ENCODE measurements at regions not wholly inside any gene's neighbourhood (a gene's known extent, or its start where the extent isn't known, plus 50 kb on each side); places are given as distances from the start of the nearest gene placed in this dataset.

DNA sequence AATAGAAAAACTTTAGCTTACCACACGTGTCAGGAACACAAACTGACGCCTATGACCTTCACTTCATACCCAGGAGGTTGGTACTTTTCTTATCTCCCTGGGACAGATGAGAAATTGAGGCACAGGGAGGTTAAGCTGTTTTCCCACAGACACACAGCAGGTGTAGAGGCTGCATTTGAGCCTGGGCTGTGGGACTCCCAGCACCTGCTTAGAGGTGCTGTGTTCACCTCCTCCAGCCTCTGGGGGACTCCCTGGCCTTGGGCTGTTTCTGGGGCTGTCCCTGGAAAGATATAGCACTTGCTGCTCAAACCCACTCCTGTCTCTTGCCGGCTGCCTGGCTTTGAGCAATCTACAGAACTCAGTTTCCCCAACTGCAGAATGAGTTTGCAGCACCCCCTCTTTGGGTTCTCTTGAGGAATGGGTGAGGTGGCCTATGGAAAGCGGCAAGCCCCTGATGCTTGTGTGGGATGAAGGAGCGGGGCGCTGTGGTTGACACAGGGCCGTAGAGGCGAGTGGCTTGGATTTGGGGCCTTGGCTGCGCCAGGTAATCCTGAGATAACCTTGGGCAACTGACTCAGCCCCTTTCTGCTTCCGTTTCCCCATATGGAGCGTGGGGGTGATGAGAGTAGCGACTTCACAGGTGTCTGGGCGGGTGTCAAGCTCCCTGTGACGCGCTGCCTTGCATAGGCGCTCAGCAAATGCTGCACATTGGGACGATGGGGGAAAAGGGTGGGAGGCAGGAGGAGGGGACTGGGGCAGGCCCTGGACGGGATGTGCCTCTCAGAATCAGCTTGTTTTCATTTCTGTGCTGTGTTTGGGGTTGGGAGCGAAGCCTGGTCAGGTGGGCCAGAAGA is 104.5 kb upstream of the CIBAR2 start:
- TF ChIP-seq, protein P1, sequence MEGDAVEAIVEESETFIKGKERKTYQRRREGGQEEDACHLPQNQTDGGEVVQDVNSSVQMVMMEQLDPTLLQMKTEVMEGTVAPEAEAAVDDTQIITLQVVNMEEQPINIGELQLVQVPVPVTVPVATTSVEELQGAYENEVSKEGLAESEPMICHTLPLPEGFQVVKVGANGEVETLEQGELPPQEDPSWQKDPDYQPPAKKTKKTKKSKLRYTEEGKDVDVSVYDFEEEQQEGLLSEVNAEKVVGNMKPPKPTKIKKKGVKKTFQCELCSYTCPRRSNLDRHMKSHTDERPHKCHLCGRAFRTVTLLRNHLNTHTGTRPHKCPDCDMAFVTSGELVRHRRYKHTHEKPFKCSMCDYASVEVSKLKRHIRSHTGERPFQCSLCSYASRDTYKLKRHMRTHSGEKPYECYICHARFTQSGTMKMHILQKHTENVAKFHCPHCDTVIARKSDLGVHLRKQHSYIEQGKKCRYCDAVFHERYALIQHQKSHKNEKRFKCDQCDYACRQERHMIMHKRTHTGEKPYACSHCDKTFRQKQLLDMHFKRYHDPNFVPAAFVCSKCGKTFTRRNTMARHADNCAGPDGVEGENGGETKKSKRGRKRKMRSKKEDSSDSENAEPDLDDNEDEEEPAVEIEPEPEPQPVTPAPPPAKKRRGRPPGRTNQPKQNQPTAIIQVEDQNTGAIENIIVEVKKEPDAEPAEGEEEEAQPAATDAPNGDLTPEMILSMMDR (IDR thresholded peaks at IDR 0.05) = no peak
- TF ChIP-seq POLR2A (IDR thresholded peaks at IDR 0.05) = no peak
